ENCODE measurements at regions not wholly inside any gene's neighbourhood (a gene's known extent, or its start where the extent isn't known, plus 50 kb on each side); places are given as distances from the start of the nearest gene placed in this dataset.

DNA sequence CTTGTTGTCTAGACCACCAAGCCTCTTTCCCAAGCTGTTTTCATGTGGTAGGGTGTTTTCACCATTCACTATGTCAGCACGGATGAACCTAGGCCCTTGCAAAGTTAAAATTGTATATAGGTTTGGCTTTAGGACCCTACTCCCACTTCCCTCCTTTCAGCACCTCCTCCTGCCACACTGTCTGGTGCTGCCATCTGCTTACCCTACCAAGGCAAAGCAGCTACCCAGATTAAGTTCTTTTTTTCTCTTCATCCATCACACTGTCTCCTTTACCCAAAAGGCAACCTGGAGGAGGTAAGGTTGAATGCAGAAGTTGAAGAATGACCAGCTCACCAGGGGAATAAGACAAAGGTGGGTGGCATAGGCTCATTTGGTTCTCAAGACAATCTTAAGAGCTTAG lies 184.0 kb downstream of the CDC5L start:
- H3K36me3 ChIP-seq (replicated peaks in 1 of 2; ENCODE audit: control insufficient read depth in 1 of 2, insufficient read depth in 2 of 2, low read length in 1 of 2): no peaks in the 10 kb centered on the region
- H3K27ac ChIP-seq (ENCODE audit: low read depth in 2 of 2, low read length in 1 of 2): no peak overlapping the region
- H3K4me3 ChIP-seq (ENCODE audit: low read depth in 2 of 2, low read length in 1 of 2): no peak overlapping the region
- no peaks in the 10 kb centered on the region for H3K27me3 ChIP-seq (ENCODE audit: insufficient read depth)
- no peaks in the 10 kb centered on the region; a peak in 1 of 4 replicates for H3K4me1 ChIP-seq (ENCODE audit: control insufficient read depth in 1 of 2, insufficient read depth in 2 of 2, low read depth in 1 of 2, low read length in 1 of 2)
- WGBS (ENCODE audit: low lambda C conversion rate): 6% methylated on average over 1 of the region's 1 CpG
- H2AFZ ChIP-seq (ENCODE audit: low read depth): no peak overlapping the region
- H3K9me2 ChIP-seq: no peaks in the 10 kb centered on the region
- TF ChIP-seq GATA2 (CRISPR knock-in tag; IDR thresholded peaks at IDR 0.05) (no peak), MEF2A (IDR thresholded peaks at IDR 0.05; ENCODE audit: borderline replicate concordance, low read depth) (no peak)
- no peak for DNase-seq
- no peak overlapping the region for H3K9ac ChIP-seq
- no peaks in the 10 kb centered on the region for H4K20me1 ChIP-seq (ENCODE audit: insufficient read depth)
- no peaks in the 10 kb centered on the region for H3K9me3 ChIP-seq
- POLR2A ChIA-PET: interaction anchor here (1.1 kb wide), 1 partner anchor 12 kb away, joined by 3 read pairs; no protein-coding TSS in a partner anchor
- CTCF ChIA-PET: interaction anchor here (1.0 kb wide), 1 partner anchor 84 kb away, joined by 3 read pairs; no protein-coding TSS in a partner anchor
- H3K79me2 ChIP-seq (ENCODE audit: insufficient read depth): no peaks in the 10 kb centered on the region
- H3K4me2 ChIP-seq: no peak overlapping the region
- no peaks in the 10 kb centered on the region for H3F3A ChIP-seq (replicated peaks; ENCODE audit: insufficient read depth)

DNA sequence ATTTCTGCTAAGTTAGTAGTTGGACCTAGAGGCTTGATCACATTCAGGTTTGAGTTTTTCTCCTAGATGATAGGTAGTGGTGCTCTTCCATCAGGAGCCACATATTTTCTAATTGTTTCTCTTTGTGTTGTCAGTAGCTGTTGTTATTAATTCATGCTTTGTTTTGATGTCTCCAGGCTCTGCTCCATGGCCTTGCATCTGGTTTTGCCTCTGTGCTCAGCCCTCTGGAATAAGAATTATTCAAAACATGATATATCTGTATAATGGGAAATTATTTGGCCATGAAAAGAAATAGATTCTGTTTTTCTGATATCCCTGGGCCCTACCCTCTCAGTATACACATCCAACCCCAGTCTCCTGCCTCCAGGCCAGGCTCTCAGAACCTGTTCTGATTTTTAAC lies 184.8 kb downstream of the CDC5L start:
- no peaks in the 10 kb centered on the region for H3K9me2 ChIP-seq
- H3K79me2 ChIP-seq (ENCODE audit: insufficient read depth): no peaks in the 10 kb centered on the region
- no peaks in the 10 kb centered on the region for H3F3A ChIP-seq (replicated peaks; ENCODE audit: insufficient read depth)
- no peaks in the 10 kb centered on the region for H3K36me3 ChIP-seq (replicated peaks in 1 of 2; ENCODE audit: control insufficient read depth in 1 of 2, insufficient read depth in 2 of 2, low read length in 1 of 2)
- no peaks in the 10 kb centered on the region for H3K27me3 ChIP-seq (ENCODE audit: insufficient read depth)
- no peak overlapping the region for H3K4me2 ChIP-seq
- H3K9me3 ChIP-seq: no peaks in the 10 kb centered on the region
- ChIA-PET POLR2A (no interaction called here), CTCF (no interaction called here)
- H3K27ac ChIP-seq (ENCODE audit: low read depth in 2 of 2, low read length in 1 of 2): no peak overlapping the region
- no peak overlapping the region for H2AFZ ChIP-seq (ENCODE audit: low read depth)
- TF ChIP-seq RAD21 (IDR thresholded peaks at IDR 0.05; ENCODE audit: low read length) (no peak), RXRA (IDR thresholded peaks at IDR 0.05; ENCODE audit: borderline replicate concordance, low read depth) (no peak)
- TF ChIP-seq, protein P1, sequence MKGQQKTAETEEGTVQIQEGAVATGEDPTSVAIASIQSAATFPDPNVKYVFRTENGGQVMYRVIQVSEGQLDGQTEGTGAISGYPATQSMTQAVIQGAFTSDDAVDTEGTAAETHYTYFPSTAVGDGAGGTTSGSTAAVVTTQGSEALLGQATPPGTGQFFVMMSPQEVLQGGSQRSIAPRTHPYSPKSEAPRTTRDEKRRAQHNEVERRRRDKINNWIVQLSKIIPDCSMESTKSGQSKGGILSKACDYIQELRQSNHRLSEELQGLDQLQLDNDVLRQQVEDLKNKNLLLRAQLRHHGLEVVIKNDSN (IDR thresholded peaks at IDR 0.05; ENCODE audit: borderline replicate concordance, low read depth): no peak
- TF ChIP-seq, protein P2, sequence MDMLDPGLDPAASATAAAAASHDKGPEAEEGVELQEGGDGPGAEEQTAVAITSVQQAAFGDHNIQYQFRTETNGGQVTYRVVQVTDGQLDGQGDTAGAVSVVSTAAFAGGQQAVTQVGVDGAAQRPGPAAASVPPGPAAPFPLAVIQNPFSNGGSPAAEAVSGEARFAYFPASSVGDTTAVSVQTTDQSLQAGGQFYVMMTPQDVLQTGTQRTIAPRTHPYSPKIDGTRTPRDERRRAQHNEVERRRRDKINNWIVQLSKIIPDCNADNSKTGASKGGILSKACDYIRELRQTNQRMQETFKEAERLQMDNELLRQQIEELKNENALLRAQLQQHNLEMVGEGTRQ (IDR thresholded peaks at IDR 0.05; ENCODE audit: borderline replicate concordance, low read depth, low read length): no peak
- TF ChIP-seq, protein P3, sequence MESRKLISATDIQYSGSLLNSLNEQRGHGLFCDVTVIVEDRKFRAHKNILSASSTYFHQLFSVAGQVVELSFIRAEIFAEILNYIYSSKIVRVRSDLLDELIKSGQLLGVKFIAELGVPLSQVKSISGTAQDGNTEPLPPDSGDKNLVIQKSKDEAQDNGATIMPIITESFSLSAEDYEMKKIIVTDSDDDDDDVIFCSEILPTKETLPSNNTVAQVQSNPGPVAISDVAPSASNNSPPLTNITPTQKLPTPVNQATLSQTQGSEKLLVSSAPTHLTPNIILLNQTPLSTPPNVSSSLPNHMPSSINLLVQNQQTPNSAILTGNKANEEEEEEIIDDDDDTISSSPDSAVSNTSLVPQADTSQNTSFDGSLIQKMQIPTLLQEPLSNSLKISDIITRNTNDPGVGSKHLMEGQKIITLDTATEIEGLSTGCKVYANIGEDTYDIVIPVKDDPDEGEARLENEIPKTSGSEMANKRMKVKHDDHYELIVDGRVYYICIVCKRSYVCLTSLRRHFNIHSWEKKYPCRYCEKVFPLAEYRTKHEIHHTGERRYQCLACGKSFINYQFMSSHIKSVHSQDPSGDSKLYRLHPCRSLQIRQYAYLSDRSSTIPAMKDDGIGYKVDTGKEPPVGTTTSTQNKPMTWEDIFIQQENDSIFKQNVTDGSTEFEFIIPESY (IDR thresholded peaks at IDR 0.05; ENCODE audit: borderline replicate concordance, low read depth): no peak
- no peaks in the 10 kb centered on the region; a peak in 1 of 4 replicates for H3K4me1 ChIP-seq (ENCODE audit: control insufficient read depth in 1 of 2, insufficient read depth in 2 of 2, low read depth in 1 of 2, low read length in 1 of 2)
- no peak overlapping the region for H3K4me3 ChIP-seq (ENCODE audit: low read depth in 2 of 2, low read length in 1 of 2)
- H4K20me1 ChIP-seq (ENCODE audit: insufficient read depth): no peaks in the 10 kb centered on the region
- DNase-seq: no peak
- H3K9ac ChIP-seq: no peak overlapping the region

DNA sequence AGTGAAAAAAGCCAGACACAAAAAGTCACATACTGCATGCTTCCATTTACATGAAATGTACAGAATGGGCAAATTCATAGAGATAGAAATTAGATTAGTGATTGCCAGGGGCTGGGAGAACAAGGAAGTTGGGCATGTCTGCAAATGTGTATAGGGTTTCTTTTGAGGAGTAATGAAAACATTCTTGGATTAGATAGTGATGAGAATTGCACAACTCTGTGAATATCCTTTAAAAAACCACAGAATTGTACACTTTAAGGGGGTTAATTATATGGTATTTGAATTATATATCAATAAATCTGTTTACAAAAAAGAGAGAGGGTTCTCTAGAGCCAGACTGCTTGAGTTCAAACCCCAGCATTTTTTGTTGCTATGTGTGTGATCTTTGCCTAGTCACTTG lies 188.1 kb downstream of the CDC5L start:
- no peaks in the 10 kb centered on the region for H3K27me3 ChIP-seq (ENCODE audit: insufficient read depth)
- CTCF ChIA-PET: interaction anchor here (0.8 kb wide), 1 partner anchor 18 kb away, joined by 3 read pairs; no protein-coding TSS in a partner anchor
- H3K36me3 ChIP-seq (replicated peaks in 1 of 2; ENCODE audit: control insufficient read depth in 1 of 2, insufficient read depth in 2 of 2, low read length in 1 of 2): no peaks in the 10 kb centered on the region
- H3K9ac ChIP-seq: no peak overlapping the region
- no peak overlapping the region for H3K27ac ChIP-seq (ENCODE audit: low read depth in 2 of 2, low read length in 1 of 2)
- H4K20me1 ChIP-seq (ENCODE audit: insufficient read depth): no peaks in the 10 kb centered on the region
- H2AFZ ChIP-seq (ENCODE audit: low read depth): no peak overlapping the region
- no peak for DNase-seq
- POLR2A ChIA-PET: no interaction called here
- H3K4me1 ChIP-seq (ENCODE audit: control insufficient read depth in 1 of 2, insufficient read depth in 2 of 2, low read depth in 1 of 2, low read length in 1 of 2): peaks cover 0 to 5% of the 10 kb centered on the region in 2 experiments; a peak in 1 of 4 replicates
- H3K4me3 ChIP-seq (ENCODE audit: low read depth in 2 of 2, low read length in 1 of 2): no peak overlapping the region
- H3K9me2 ChIP-seq: no peaks in the 10 kb centered on the region
- H3K9me3 ChIP-seq: no peaks in the 10 kb centered on the region
- H3F3A ChIP-seq (replicated peaks; ENCODE audit: insufficient read depth): peaks cover 5% of the 10 kb centered on the region
- H3K4me2 ChIP-seq: no peak overlapping the region
- no peaks in the 10 kb centered on the region for H3K79me2 ChIP-seq (ENCODE audit: insufficient read depth)
- TF ChIP-seq, protein P2 (IDR thresholded peaks at IDR 0.05; ENCODE audit: borderline replicate concordance, low read depth, low read length): no peak
- TF ChIP-seq YY1 (IDR thresholded peaks at IDR 0.05; ENCODE audit: low read depth): no peak
- TF ChIP-seq, protein P3 (IDR thresholded peaks at IDR 0.05; ENCODE audit: borderline replicate concordance, low read depth): no peak
- TF ChIP-seq JUND (IDR thresholded peaks at IDR 0.05): no peak
- TF ChIP-seq TCF12 (IDR thresholded peaks at IDR 0.05): no peak
- TF ChIP-seq, protein P4, sequence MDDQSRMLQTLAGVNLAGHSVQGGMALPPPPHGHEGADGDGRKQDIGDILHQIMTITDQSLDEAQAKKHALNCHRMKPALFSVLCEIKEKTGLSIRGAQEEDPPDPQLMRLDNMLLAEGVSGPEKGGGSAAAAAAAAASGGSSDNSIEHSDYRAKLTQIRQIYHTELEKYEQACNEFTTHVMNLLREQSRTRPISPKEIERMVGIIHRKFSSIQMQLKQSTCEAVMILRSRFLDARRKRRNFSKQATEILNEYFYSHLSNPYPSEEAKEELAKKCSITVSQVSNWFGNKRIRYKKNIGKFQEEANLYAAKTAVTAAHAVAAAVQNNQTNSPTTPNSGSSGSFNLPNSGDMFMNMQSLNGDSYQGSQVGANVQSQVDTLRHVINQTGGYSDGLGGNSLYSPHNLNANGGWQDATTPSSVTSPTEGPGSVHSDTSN (IDR thresholded peaks at IDR 0.05): no peak
- no peak for TF ChIP-seq FOXJ3 (CRISPR knock-in tag; IDR thresholded peaks at IDR 0.05)
- TF ChIP-seq NRF1 (IDR thresholded peaks at IDR 0.05; ENCODE audit: low read depth, low read length): no peak
- TF ChIP-seq EP300 (IDR thresholded peaks at IDR 0.05; ENCODE audit: borderline replicate concordance in 1 of 2, low read depth in 1 of 2, low read length in 1 of 2): no peak
- no peak for TF ChIP-seq SMC3 (IDR thresholded peaks at IDR 0.05; ENCODE audit: low read depth, low read length)

All from SK-N-SH (cell line).